Endothelial cell of umbilical vein (primary cell): ENCODE measurements at regions not wholly inside any gene's neighbourhood (a gene's known extent, or its start where the extent isn't known, plus 50 kb on each side); places are given as distances from the start of the nearest gene placed in this dataset.

Source experiments
- CTCF ChIP-seq, 2 donors: IDR thresholded peaks; 1 replicate in 1 of 2; 2 replicates in 1 of 2; pipeline ENCODE4 v1.5.1; 2011; ENCODE audit warnings: low read length in 2 of 2, mild to moderate bottlenecking in 2 of 2, moderate library complexity in 2 of 2, control low read depth in 1 of 2, inconsistent platforms in 1 of 2, low read depth in 1 of 2; ENCODE audit not compliant: insufficient read depth in 1 of 2; ENCODE audit errors: extremely low read depth in 1 of 2
- EZH2 ChIP-seq: IDR thresholded peaks from 2 replicates; pipeline ENCODE4 v1.6.1; 2012; ENCODE audit warnings: borderline replicate concordance, low read depth, mild to moderate bottlenecking, moderate library complexity, low read length, inconsistent platforms; ENCODE audit not compliant: severe bottlenecking
- GATA2 ChIP-seq: IDR thresholded peaks from 2 replicates; pipeline ENCODE4 v1.7.0; 2011; ENCODE audit warnings: low read depth, mild to moderate bottlenecking, moderate library complexity, mixed read lengths, low read length; ENCODE audit not compliant: insufficient read length, insufficient read depth
- JUN ChIP-seq: IDR thresholded peaks from 2 replicates; pipeline ENCODE4 v1.6.1; 2011; ENCODE audit warnings: borderline replicate concordance, low read depth; ENCODE audit not compliant: insufficient read length, insufficient read depth
- MAX ChIP-seq: IDR thresholded peaks from 2 replicates; pipeline ENCODE4 v1.6.1; 2011; ENCODE audit not compliant: insufficient read depth, insufficient read length
- POLR2A ChIP-seq: IDR thresholded peaks from 2 replicates; pipeline ENCODE4 v1.6.1; 2012; ENCODE audit warnings: low read depth, mild to moderate bottlenecking, control low read depth, low read length
- POLR2AphosphoS5 ChIP-seq: IDR thresholded peaks from 2 replicates; pipeline ENCODE4 v1.6.1; 2012; ENCODE audit warnings: low read depth, mild to moderate bottlenecking, control low read depth, low read length, moderate library complexity; ENCODE audit not compliant: insufficient read depth

DNA sequence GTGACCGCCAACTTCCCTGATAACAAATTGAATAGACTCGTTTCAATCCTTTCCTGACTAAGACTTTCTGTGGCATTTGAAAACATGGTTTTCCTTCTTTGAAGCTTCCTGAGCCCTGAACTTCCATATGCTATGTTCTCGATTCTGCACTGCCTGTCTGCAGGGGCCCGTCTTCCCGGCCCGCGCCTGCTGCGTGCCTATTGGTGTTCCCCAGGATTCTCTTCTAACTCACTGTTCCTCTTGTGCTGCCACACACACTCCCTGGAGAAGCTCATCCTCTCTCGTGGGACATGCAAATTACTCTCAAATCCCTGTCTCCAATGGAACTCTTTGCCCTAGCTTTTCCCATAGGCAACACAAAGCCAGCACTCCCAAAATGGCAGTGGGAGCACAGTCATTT lies 262.9 kb upstream of the GATB start:
- TF ChIP-seq MAX, result no peak
- TF ChIP-seq CTCF (IDR thresholded peaks at IDR 0.05; ENCODE audit: extremely low read depth in 1 of 2, insufficient read depth in 1 of 2, low read depth in 1 of 2, low read length in 2 of 2), result no peak
- no peak for TF ChIP-seq POLR2A
- no peak for TF ChIP-seq GATA2
- no peak for TF ChIP-seq POLR2AphosphoS5
- TF ChIP-seq EZH2, result no peak
- no peak for TF ChIP-seq JUN
